ENCODE measurements at regions not wholly inside any gene's neighbourhood (a gene's known extent, or its start where the extent isn't known, plus 50 kb on each side); places are given as distances from the start of the nearest gene placed in this dataset.

- TF ChIP-seq CTCF (conservative IDR thresholded peaks at IDR 0.05) = no peak
- no peak for TF ChIP-seq EZH2 (IDR thresholded peaks at IDR 0.05; ENCODE audit: low read depth)
These were observed 432.4 kb upstream of the PDZRN3 start for GRCh38 chr3:74057169-74057568.

Data from PC-9 (cell line).